Activated CD8-positive, alpha-beta memory T cell treated with anti-CD3 and anti-CD28 coated beads for 36 hours (primary cell): ENCODE measurements at regions not wholly inside any gene's neighbourhood (a gene's known extent, or its start where the extent isn't known, plus 50 kb on each side); places are given as distances from the start of the nearest gene placed in this dataset.

Experiments
- CTCF ChIA-PET: fragments of 350-600 bp; sonication (Branson Sonifier 250); formaldehyde crosslinking; loops from one replicate; lab custom pipeline; 2021; ENCODE audit warnings: antibody characterized with exemption; lab: Charles Lee
- POLR2A ChIA-PET: fragments of 350-600 bp; sonication (Branson Sonifier 250); formaldehyde crosslinking; loops from one replicate; lab custom pipeline; 2021; ENCODE audit warnings: antibody characterized with exemption; lab: Charles Lee

DNA sequence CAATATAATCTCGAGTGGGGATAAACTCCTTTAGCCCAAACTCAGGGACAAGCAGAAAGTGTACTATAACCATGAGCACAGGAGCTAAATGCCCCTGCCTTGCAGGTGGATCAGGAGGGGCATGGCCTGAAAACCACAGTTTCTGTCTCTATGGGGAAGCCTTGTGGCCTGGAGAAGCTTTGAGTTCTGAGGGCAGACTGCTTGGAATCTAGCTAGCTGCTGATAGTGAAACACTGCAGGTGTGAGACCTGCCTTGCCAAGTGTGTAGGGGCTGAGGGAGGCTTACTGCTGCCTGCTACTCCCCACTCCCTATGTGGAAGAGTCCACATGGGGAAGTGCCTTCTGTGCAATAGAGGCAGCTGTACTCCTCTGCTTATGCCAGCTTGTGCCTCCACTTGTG lies 352.3 kb upstream of the OR4E1 start:
- POLR2A ChIA-PET = no interaction called here

GRCh38 chr14:22024137-22024536 lies 350.5 kb upstream of the OR4E1 start:
- CTCF ChIA-PET = no interaction called here

More for the DNA sequence above, 352.3 kb upstream of the OR4E1 start:
- CTCF ChIA-PET = no interaction called here

DNA sequence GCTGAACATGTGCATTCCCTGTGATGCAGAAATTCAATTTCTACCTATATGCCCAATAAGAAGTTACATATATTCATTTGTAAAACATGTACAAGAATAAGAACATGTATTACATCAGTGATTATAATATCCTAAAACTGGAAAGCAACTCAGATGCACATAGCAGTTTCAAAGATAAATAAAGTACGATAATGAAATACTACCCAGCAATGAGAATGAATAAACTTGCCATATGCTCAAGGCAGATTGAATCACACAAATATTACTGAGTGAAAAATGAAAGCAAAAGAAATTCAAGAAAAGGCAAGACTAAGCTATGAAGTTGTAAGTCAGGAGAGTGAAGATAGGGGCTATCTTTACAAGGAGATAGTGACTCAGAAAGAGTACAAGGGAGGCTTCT lies 345.3 kb upstream of the OR4E1 start:
- CTCF ChIA-PET = no interaction called here

More at GRCh38 chr14:22024137-22024536, 350.5 kb upstream of the OR4E1 start:
- POLR2A ChIA-PET = no interaction called here

DNA sequence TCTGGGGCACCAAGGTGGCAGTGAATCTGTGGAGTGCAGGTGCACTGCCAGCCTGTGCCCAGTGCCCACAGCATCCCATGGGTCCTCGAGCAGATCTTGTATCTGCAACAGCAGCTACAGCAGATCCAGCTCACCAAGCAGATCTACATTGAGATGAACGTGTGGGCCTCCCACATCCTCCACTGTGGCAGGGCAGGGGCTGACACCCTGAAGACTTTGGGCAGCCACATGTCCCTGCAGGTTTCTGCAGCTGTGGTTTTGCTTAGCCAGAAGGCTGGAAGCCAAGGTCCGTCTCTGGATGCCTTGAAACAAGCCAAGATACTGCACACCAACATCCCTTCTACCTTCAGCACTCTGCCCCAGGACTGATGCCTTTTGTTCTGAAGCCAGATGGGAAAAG lies 338.8 kb upstream of the OR4E1 start:
- CTCF ChIA-PET = no interaction called here
- POLR2A ChIA-PET = no interaction called here

More for the DNA sequence above, 345.3 kb upstream of the OR4E1 start:
- POLR2A ChIA-PET = no interaction called here

DNA sequence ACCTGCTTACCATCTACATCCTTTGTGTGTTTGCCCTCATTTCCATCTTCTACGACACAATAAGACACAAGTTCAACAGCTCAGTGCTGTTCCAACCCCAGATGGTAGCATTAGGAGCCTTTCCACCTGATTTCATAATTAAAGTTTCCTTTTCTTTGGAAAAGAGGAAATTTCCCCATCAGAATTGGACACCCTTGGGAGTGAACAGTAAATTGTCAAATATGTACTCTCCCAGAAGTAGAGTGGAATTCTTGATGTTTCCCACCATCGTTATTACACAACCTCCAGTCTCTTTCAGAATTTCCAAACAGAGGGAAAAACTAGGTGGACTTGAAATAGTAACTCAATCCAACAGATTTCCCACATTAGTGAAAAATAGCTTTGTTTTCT lies 337.6 kb upstream of the OR4E1 start:
- POLR2A ChIA-PET = no interaction called here
- CTCF ChIA-PET = no interaction called here

DNA sequence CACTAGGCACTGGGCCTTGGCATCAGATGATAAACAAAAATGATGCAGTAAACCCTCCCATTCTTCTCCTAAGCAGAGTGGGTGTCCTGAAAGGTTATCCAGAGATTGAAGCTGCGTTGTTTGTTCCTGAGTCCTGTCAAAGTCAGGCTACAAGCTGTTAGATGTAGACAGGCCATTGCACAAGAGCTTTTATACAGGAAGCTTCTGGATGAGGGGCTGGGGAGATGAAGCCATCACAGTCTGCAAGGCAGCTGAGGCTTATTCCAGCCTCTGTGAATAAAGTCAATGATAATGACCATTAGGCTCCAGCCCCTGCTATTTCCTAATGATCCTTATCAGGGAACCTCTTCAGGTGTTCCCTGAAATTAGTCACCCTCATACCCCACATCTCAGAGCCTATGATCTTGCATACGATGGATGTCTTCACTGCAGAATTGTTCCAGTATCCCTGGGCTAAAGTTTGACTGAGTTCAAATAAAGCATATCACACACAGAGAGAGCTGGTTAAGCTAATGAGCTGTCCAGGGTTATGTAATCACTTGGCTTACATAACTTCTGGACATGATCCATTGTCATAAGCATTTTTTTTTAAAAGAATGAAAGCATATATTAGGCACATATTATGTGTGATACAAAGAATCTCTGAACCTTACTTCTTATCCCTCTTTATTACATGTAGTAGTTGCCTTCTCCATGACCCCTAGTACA lies 337.1 kb upstream of the OR4E1 start:
- POLR2A ChIA-PET = no interaction called here

DNA sequence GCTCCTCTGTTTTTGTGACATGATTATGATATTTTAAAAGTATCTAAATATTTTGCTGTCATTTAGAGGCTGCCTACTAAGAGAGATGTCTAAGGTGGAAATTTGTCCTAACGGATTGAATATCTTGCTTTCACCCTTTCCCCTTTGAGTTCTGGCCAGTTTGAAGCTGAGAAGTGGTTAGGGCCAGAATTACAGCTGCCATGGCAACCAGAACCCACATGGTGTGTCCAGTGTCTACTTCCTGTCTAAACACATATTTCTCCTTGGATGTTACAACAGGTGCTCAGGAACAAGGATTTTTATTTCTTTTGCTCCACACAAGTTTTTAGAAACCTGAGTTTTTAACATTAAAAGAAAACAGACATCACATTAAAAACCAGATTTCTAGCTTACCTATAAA lies 335.1 kb upstream of the OR4E1 start:
- CTCF ChIA-PET = no interaction called here
- POLR2A ChIA-PET = no interaction called here

More for the DNA sequence above, 337.1 kb upstream of the OR4E1 start:
- CTCF ChIA-PET = no interaction called here

DNA sequence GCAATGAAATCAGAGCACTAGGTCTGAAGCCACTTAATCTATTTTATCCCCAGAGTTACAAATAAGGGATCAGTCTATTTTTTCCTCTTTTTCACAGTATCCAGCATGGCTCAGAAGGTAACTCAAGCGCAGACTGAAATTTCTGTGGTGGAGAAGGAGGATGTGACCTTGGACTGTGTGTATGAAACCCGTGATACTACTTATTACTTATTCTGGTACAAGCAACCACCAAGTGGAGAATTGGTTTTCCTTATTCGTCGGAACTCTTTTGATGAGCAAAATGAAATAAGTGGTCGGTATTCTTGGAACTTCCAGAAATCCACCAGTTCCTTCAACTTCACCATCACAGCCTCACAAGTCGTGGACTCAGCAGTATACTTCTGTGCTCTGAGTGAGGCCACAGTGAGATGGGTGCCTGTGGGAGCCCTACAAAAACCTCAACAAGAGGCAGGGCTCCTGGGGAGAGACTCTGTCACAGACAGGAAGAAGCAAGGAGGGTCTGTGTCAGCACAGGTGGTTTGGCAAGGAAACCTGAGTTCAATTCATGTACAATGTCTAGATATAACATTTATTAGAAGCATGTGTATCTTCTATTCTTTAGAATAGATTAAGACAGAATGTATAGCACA lies 334.3 kb upstream of the OR4E1 start:
- ChIA-PET CTCF (no interaction called here), POLR2A (no interaction called here)

- ChIA-PET CTCF (no interaction called here), POLR2A (no interaction called here)
Observed at GRCh38 chr14:22007363-22007762, 333.7 kb upstream of the OR4E1 start.

GRCh38 chr14:22003461-22003860 lies 329.8 kb upstream of the OR4E1 start:
- ChIA-PET CTCF (no interaction called here), POLR2A (interaction anchor here (0.6 kb wide), 2 partner anchors 512 to 564 kb away, joined by 3 read pairs; no protein-coding TSS in a partner anchor)

DNA sequence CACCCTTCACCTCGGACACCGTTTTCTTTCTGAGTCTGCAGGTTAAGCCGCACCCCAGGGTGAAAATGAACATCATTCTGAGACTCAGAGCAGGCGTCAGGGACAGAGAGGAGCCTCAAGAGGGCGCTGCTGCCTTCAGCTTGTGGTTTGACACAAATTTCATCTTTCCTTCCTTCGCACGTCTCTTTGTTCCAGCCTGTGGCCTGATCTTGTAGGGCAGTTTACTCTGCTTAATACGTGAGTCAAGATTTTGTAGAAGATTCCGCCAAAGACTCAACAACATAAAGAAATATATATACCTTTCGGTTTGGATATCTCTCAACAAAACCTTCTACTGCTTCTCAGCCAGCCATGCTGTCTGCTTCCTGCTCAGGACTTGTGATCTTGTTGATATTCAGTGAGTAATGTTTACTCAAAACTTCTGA lies 329.3 kb upstream of the OR4E1 start:
- ChIA-PET CTCF (no interaction called here), POLR2A (interaction anchor here (0.6 kb wide), 2 partner anchors 512 to 565 kb away, joined by 3 read pairs; no protein-coding TSS in a partner anchor)

GRCh38 chr14:21999402-21999801 lies 325.8 kb upstream of the OR4E1 start:
- ChIA-PET CTCF (interaction anchor here (0.7 kb wide), 1 partner anchor 101 kb away, joined by 3 read pairs; no protein-coding TSS in a partner anchor), POLR2A (interaction anchor here (1.2 kb wide), 1 partner anchor 499 kb away, joined by 4 read pairs; no protein-coding TSS in a partner anchor)

DNA sequence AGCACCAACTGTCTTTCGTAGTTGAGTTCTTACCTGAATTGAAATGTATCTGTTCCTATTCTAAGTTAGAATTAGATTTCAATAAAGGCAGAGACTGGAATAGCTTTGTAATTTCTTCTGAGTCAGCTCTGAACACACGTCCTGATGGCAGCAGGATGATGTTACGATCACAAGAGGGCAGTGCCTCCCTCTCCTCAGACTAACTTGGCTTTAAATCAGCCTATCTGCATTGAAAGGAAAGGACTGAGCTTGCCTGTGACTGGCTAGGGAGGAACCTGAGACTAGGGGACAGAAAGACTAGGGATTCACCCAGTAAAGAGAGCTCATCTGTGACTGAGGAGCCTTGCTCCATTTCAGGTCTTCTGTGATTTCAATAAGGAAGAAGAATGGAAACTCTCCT lies 323.7 kb upstream of the OR4E1 start:
- ChIA-PET CTCF (interaction anchor here (1.1 to 2.0 kb wide), 2 partner anchors 522 to 559 kb away, joined by 3 to 5 read pairs; no protein-coding TSS in a partner anchor), POLR2A (interaction anchor here (0.6 to 1.2 kb wide), 5 partner anchors 522 to 553 kb away, joined by 3 to 5 read pairs (median 4); no protein-coding TSS in a partner anchor)

DNA sequence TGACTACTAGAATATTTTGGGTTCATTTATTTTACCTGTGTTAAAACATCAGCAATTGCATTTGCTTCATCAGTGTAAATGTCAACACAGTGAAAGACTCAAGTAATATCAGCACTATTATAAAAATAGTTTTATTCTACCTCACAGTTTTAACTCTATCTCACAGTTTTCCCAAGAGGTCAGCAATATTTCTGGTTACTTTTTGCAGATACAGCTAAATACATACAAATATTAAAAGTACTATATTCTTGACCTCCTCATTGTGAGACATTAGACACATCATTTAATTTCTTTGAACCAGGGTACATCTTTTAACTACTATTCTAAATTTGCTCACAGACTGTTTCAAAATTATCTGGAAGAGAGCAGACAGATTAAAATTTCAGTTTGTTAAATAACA lies 321.7 kb upstream of the OR4E1 start:
- CTCF ChIA-PET = interaction anchor here (0.7 kb wide), 1 partner anchor 51 kb away, joined by 4 read pairs; no protein-coding TSS in a partner anchor
- POLR2A ChIA-PET = no interaction called here

GRCh38 chr14:21993837-21994236 lies 320.2 kb upstream of the OR4E1 start:
- ChIA-PET CTCF (no interaction called here), POLR2A (no interaction called here)

GRCh38 chr14:21993070-21993469 lies 319.5 kb upstream of the OR4E1 start:
- CTCF ChIA-PET = interaction anchor here (1.0 to 1.1 kb wide), 2 partner anchors 11 to 87 kb away, joined by 3 read pairs; no protein-coding TSS in a partner anchor

GRCh38 chr14:21991130-21991529 lies 317.5 kb upstream of the OR4E1 start:
- ChIA-PET CTCF (interaction anchor here (0.9 kb wide), 1 partner anchor 13 kb away, joined by 3 read pairs; no protein-coding TSS in a partner anchor), POLR2A (interaction anchor here (1.0 to 1.5 kb wide), 2 partner anchors 565 to 571 kb away, joined by 3 to 5 read pairs; no protein-coding TSS in a partner anchor)

More at GRCh38 chr14:21993070-21993469, 319.5 kb upstream of the OR4E1 start:
- POLR2A ChIA-PET = no interaction called here

GRCh38 chr14:21990116-21990515 lies 316.5 kb upstream of the OR4E1 start:
- ChIA-PET POLR2A (interaction anchor here (1.0 kb wide), 1 partner anchor 572 kb away, joined by 3 read pairs; no protein-coding TSS in a partner anchor), CTCF (interaction anchor here (0.9 kb wide), 1 partner anchor 12 kb away, joined by 3 read pairs; no protein-coding TSS in a partner anchor)

DNA sequence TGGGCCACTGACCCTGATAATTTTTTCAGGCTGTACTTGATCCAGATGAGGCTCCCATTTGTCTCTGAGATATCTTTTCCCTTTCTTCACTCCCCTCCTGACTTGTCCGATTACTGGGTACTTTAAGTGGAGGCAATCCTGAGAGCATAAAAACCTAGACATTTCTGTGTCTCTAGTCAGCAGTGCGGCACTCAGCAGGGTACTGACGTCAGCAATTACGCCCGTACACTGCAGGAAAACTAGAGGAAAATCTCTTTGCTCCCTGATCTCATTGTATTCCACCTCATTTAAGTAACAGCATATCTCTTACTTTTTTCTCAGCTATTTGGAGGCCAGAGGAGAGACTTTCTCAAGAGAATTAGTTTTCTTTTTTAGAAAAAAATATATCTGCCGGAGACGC lies 315.5 kb upstream of the OR4E1 start:
- ChIA-PET CTCF (interaction anchor here (1.8 kb wide), 1 partner anchor 11 kb away, joined by 5 read pairs; no protein-coding TSS in a partner anchor), POLR2A (no interaction called here)

GRCh38 chr14:21988413-21988812 lies 314.8 kb upstream of the OR4E1 start:
- POLR2A ChIA-PET = no interaction called here
- CTCF ChIA-PET = interaction anchor here (0.7 to 1.8 kb wide), 3 partner anchors 10 to 582 kb away, joined by 3 to 5 read pairs (median 3); no protein-coding TSS in a partner anchor
